Suprapubic skin (tissue), 3 donors: ENCODE measurements at regions not wholly inside any gene's neighbourhood (a gene's known extent, or its start where the extent isn't known, plus 50 kb on each side); places are given as distances from the start of the nearest gene placed in this dataset.

Experiments used
- CTCF ChIP-seq, 2 donors: fragments of 200-600 bp in 1 of 2; fragments of 450-650 bp in 1 of 2; sonication (generic) in 1 of 2; IDR thresholded peaks; one replicate each; pipeline ENCODE4 v1.5.1; 2016 to 2019; ENCODE audit warnings: antibody characterized with exemption in 2 of 2, mild to moderate bottlenecking in 1 of 2, moderate library complexity in 1 of 2
- EP300 ChIP-seq: sonication (generic); formaldehyde crosslinking; IDR thresholded peaks from one replicate; pipeline ENCODE4 v1.6.1; 2017; ENCODE audit warnings: antibody characterized with exemption

- TF ChIP-seq CTCF (IDR thresholded peaks at IDR 0.05): no peak
- TF ChIP-seq EP300: no peak
Observed at GRCh38 chr1:8157765-8158164, 131.7 kb upstream of the ERRFI1 start.
